ENCODE measurements at regions not wholly inside any gene's neighbourhood (a gene's known extent, or its start where the extent isn't known, plus 50 kb on each side); places are given as distances from the start of the nearest gene placed in this dataset.

DNA sequence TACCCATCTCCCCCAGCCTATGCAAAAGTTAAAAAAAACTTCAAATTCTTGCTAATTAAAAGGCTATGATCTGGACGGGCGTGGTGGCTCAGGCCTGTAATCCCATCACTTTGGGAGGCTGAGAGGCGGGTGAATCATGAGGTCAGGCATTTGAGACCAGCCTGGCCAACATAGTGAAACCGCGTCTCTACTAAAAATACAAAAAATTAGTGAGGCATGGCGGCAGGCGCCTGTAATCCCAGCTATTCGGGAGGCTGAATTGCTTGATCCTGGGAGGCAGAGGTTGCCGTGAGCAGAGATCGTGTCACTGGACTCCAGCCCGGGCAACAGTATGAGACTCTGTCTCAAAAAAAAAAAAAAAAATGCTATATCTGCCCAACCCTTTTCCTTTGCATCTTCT is 925.4 kb downstream of the GALC start:
- H3K27ac ChIP-seq, result no peak overlapping the region
- H3K27me3 ChIP-seq (ENCODE audit: insufficient read depth, low read depth), result no peaks in the 10 kb centered on the region
- H3K9me2 ChIP-seq (ENCODE audit: insufficient read depth), result no peaks in the 10 kb centered on the region
- no peaks in the 10 kb centered on the region for H3F3A ChIP-seq (ENCODE audit: insufficient read depth, low read depth)
- no peak overlapping the region for H2AFZ ChIP-seq
- H3K36me3 ChIP-seq (ENCODE audit: low read depth), result no peaks in the 10 kb centered on the region
- CTCF ChIA-PET, result no interaction called here
- POLR2A ChIA-PET (ENCODE audit: unreplicated experiment), result no interaction called here
- BruUV-seq (replicated peaks), result no TSS peak
- DNase-seq, result no peak
- no peak overlapping the region for H3K4me3 ChIP-seq
- TF ChIP-seq CTCF (conservative IDR thresholded peaks at IDR 0.05), result no peak
- TF ChIP-seq EZH2 (IDR thresholded peaks at IDR 0.05; ENCODE audit: low read depth), result no peak
- no peaks in the 10 kb centered on the region for H3K9me3 ChIP-seq (ENCODE audit: insufficient read depth, low read depth)
- H3K4me2 ChIP-seq, result no peak overlapping the region
- H3K79me2 ChIP-seq (ENCODE audit: low read depth), result no peaks in the 10 kb centered on the region
- H3K4me1 ChIP-seq (replicated peaks; ENCODE audit: insufficient read depth), result no peaks in the 10 kb centered on the region
- intact Hi-C loops (cut with micrococcal nuclease; ENCODE audit: unreplicated experiment), result no loop called here
- H4K20me1 ChIP-seq (ENCODE audit: insufficient read depth), result no peaks in the 10 kb centered on the region

GRCh38 chr14:87067061-87067460 is 925.9 kb downstream of the GALC start:
- Histone ChIP-seq H2AFZ (no peak overlapping the region), H3K27ac (no peak overlapping the region), H3F3A (ENCODE audit: insufficient read depth, low read depth) (no peaks in the 10 kb centered on the region), H3K36me3 (ENCODE audit: low read depth) (no peaks in the 10 kb centered on the region), H3K4me2 (no peak overlapping the region), H3K9me2 (ENCODE audit: insufficient read depth) (no peaks in the 10 kb centered on the region), H3K4me1 (replicated peaks; ENCODE audit: insufficient read depth) (no peaks in the 10 kb centered on the region), H3K27me3 (ENCODE audit: insufficient read depth, low read depth) (no peaks in the 10 kb centered on the region), H3K4me3 (no peak overlapping the region), H4K20me1 (ENCODE audit: insufficient read depth) (no peaks in the 10 kb centered on the region), H3K9me3 (ENCODE audit: insufficient read depth, low read depth) (no peaks in the 10 kb centered on the region), H3K79me2 (ENCODE audit: low read depth) (no peaks in the 10 kb centered on the region)
- intact Hi-C loops (cut with micrococcal nuclease; ENCODE audit: unreplicated experiment), result no loop called here
- BruUV-seq (replicated peaks), result no TSS peak
- DNase-seq, result no peak
- ChIA-PET CTCF (no interaction called here), POLR2A (ENCODE audit: unreplicated experiment) (no interaction called here)
- TF ChIP-seq CTCF (conservative IDR thresholded peaks at IDR 0.05), result no peak
- no peak for TF ChIP-seq EZH2 (IDR thresholded peaks at IDR 0.05; ENCODE audit: low read depth)

GRCh38 chr14:87066221-87066817 is 926.7 kb downstream of the GALC start:
- ChIA-PET CTCF (no interaction called here), POLR2A (ENCODE audit: unreplicated experiment) (no interaction called here)
- no peaks in the 10 kb centered on the region for H3K27me3 ChIP-seq (ENCODE audit: insufficient read depth, low read depth)
- H3K79me2 ChIP-seq (ENCODE audit: low read depth), result no peaks in the 10 kb centered on the region
- H3K36me3 ChIP-seq (ENCODE audit: low read depth), result no peaks in the 10 kb centered on the region
- no TSS peak for BruUV-seq (replicated peaks)
- DNase-seq, result no peak
- no peaks in the 10 kb centered on the region for H3K9me3 ChIP-seq (ENCODE audit: insufficient read depth, low read depth)
- intact Hi-C loops (cut with micrococcal nuclease; ENCODE audit: unreplicated experiment), result no loop called here
- no peak overlapping the region for H3K4me2 ChIP-seq
- H3K4me3 ChIP-seq, result no peak overlapping the region
- H4K20me1 ChIP-seq (ENCODE audit: insufficient read depth), result no peaks in the 10 kb centered on the region
- TF ChIP-seq EZH2 (IDR thresholded peaks at IDR 0.05; ENCODE audit: low read depth) (no peak), CTCF (conservative IDR thresholded peaks at IDR 0.05) (peak; percentile 25; the same call in 1 of the 2 replicates)
- H3K4me1 ChIP-seq (replicated peaks; ENCODE audit: insufficient read depth), result no peaks in the 10 kb centered on the region
- no peak overlapping the region for H3K27ac ChIP-seq
- no peaks in the 10 kb centered on the region for H3F3A ChIP-seq (ENCODE audit: insufficient read depth, low read depth)
- H2AFZ ChIP-seq, result no peak overlapping the region
- no peaks in the 10 kb centered on the region for H3K9me2 ChIP-seq (ENCODE audit: insufficient read depth)

Data from PC-9 (cell line).